HFF-Myc (cell line): ENCODE measurements at regions not wholly inside any gene's neighbourhood (a gene's known extent, or its start where the extent isn't known, plus 50 kb on each side); places are given as distances from the start of the nearest gene placed in this dataset.

ENCODE experiments used
- DNase-seq: peaks from one replicate; pipeline ENCODE4 v3.0.0-alpha.2; 2011; ENCODE audit warnings: low read depth; ENCODE audit errors: extremely low read depth
- H3K4me3 ChIP-seq: replicated peaks from 2 replicates; pipeline ENCODE4 v1.5.1; 2011; ENCODE audit warnings: low read depth, mild to moderate bottlenecking, control low read depth, low read length
- TF ChIP-seq, protein P1 (sequence below): IDR thresholded peaks from 2 replicates; pipeline ENCODE4 v1.5.1; 2012; ENCODE audit warnings: mild to moderate bottlenecking, low read depth, low read length, control low read depth; ENCODE audit errors: missing control alignments

- no peak overlapping the region for H3K4me3 ChIP-seq
- TF ChIP-seq, protein P1, sequence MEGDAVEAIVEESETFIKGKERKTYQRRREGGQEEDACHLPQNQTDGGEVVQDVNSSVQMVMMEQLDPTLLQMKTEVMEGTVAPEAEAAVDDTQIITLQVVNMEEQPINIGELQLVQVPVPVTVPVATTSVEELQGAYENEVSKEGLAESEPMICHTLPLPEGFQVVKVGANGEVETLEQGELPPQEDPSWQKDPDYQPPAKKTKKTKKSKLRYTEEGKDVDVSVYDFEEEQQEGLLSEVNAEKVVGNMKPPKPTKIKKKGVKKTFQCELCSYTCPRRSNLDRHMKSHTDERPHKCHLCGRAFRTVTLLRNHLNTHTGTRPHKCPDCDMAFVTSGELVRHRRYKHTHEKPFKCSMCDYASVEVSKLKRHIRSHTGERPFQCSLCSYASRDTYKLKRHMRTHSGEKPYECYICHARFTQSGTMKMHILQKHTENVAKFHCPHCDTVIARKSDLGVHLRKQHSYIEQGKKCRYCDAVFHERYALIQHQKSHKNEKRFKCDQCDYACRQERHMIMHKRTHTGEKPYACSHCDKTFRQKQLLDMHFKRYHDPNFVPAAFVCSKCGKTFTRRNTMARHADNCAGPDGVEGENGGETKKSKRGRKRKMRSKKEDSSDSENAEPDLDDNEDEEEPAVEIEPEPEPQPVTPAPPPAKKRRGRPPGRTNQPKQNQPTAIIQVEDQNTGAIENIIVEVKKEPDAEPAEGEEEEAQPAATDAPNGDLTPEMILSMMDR = no peak
- DNase-seq = no peak
These were observed 118.6 kb upstream of the BEND4 start for GRCh38 chr4:42271096-42271495.

DNA sequence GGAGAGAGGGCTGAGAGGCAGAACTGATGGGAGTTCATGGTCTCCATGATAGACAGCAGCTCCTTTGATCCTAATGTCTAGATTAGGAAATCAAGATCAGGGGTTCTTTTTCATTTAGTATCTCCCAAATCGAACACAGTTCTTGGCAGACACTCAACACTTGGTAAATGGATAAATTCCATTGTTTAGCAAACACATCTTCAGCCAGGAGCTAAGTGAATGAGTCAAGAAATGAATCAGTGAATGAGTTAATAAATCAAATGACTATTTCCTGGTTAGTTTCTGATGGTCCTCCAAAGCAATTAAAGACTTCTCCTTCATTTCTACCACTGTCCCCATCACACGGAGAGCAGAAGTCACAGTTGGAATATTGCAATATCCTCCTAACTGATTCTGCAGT is 120.0 kb upstream of the SHISA3 start:
- H3K4me3 ChIP-seq = no peak overlapping the region
- no peak for DNase-seq
- TF ChIP-seq, protein P1 = no peak

DNA sequence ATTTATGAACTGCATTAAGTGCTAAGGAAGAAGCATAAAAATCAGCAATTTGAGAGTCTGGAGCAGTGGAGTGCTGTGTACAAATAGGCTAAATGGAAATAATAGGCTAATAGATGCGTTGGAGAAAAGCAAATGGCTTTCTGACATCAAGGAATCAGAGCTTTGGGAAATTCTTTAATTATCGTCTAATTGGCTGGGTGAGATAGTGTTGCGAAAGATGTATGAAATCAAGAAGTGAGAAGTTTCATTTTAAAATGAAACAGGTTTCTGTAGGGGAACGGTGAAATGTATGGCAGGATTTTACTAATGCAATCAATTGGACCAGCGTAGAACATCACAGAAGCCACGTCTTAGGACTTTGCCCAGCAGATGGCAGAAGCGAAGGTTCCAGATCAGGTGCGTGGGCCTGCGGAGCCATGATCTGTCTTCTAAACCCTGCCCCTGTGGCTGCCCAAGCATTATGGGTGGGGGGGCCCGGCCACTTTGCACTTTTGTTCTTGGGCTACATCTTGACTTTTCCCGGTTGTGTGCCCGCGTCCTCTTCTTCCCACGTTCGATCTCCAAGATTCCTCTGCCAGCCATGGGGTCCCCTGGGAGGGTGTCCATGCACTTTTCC is 118.5 kb upstream of the SHISA3 start:
- no peak for DNase-seq
- H3K4me3 ChIP-seq = no peak overlapping the region
- TF ChIP-seq, protein P1 = no peak

DNA sequence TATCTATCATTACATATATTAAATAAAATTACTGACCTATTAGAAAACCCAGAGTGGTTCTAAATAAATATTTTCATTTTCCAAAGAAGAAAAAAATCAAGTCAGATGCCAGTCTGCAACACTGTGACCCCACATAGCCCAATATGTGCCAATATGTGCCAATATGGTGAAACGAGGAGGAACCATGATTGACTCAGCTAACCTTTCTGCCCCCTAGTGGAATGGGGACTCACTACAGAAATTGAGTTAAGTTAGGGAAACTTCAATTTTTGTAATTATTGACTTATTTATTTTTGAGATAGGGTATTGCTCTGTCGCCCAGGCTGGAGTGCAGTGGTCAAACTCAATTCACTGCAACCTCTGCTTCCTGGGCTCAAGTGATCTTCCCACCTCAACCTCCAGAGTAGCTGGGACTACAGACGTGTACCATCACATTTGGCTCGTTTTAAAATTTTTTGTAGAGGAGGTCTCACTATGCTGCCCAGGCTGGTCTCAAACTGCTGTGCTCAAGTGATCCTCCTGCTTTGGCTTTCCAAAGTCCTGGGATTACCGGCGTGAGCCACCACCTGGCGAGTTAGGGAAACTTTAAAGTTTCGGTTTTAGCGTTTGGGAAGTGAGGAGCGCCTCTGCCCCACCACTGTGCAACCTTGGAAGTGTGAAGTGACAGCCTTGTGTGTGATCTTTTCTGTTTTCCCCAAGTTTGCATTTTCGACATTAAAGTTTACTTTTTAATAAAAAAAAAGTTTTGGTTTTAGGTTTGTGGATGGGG is 116.8 kb upstream of the SHISA3 start:
- TF ChIP-seq, protein P1 = peak; percentile 58
- no peak overlapping the region for H3K4me3 ChIP-seq
- no peak for DNase-seq

GRCh38 chr4:42281324-42282020 is 115.8 kb upstream of the SHISA3 start:
- TF ChIP-seq, protein P1 = no peak
- H3K4me3 ChIP-seq = no peak overlapping the region
- DNase-seq = no peak

GRCh38 chr4:42282081-42282901 is 115.0 kb upstream of the SHISA3 start:
- DNase-seq = peak; percentile 24
- TF ChIP-seq, protein P1 = peak; percentile 54
- H3K4me3 ChIP-seq = no peak overlapping the region
